CD14-positive monocyte (primary cell): ENCODE measurements at regions not wholly inside any gene's neighbourhood (a gene's known extent, or its start where the extent isn't known, plus 50 kb on each side); places are given as distances from the start of the nearest gene placed in this dataset.

Experiments
- DNase-seq, 3 donors: peaks; one replicate each; pipeline ENCODE4 v3.0.0-alpha.2; 2011 to 2022
- H2AFZ ChIP-seq: 2 replicates; pipeline ENCODE4 v1.6.0; 2012; ENCODE audit warnings: mild to moderate bottlenecking, low read depth, low read length, inconsistent platforms; ENCODE audit not compliant: insufficient read depth, poor library complexity, severe bottlenecking
- H3K27ac ChIP-seq, 2 donors: 1 replicate in 1 of 2; 2 replicates in 1 of 2; pipeline ENCODE4 v1.5.1; 2012 to 2013; ENCODE audit warnings: low read length in 2 of 2, control low read depth in 1 of 2, inconsistent platforms in 1 of 2, low read depth in 1 of 2, mild to moderate bottlenecking in 1 of 2
- H3K27me3 ChIP-seq, 2 donors: one replicate each; pipeline versions ENCODE4 v1.6.0 to v1.6.1; 2011 to 2013; ENCODE audit warnings: low read length in 2 of 2; ENCODE audit not compliant: control insufficient read depth in 2 of 2, insufficient read depth in 2 of 2
- H3K36me3 ChIP-seq, 2 donors: replicated peaks in 1 of 2; 1 replicate in 1 of 2; 2 replicates in 1 of 2; pipeline versions ENCODE4 v1.5.1 to v1.6.1; 2012 to 2013; ENCODE audit warnings: low read length in 2 of 2, control low read depth in 1 of 2, inconsistent platforms in 1 of 2, mild to moderate bottlenecking in 1 of 2; ENCODE audit not compliant: insufficient read depth in 2 of 2, control insufficient read depth in 1 of 2
- H3K4me1 ChIP-seq, 2 donors: 1 replicate in 1 of 2; 2 replicates in 1 of 2; pipeline versions ENCODE4 v1.5.1 to v1.6.1; 2012 to 2013; ENCODE audit warnings: low read length in 2 of 2, control low read depth in 1 of 2, inconsistent platforms in 1 of 2, mild to moderate bottlenecking in 1 of 2, moderate library complexity in 1 of 2; ENCODE audit not compliant: insufficient read depth in 2 of 2, control insufficient read depth in 1 of 2
- H3K4me2 ChIP-seq: replicated peaks from 2 replicates; pipeline ENCODE3; 2012; ENCODE audit warnings: low read length, moderate library complexity, mild to moderate bottlenecking; ENCODE audit not compliant: poor library complexity, severe bottlenecking; ENCODE audit errors: extremely low read depth
- H3K4me3 ChIP-seq, 3 experiments: fragments of 200-600 bp in 1 of 3; sonication (generic) in 1 of 3; replicated peaks in 1 of 3; 1 replicate in 2 of 3; 2 replicates in 1 of 3; pipeline ENCODE4 v1.5.1; 2011 to 2013; ENCODE audit warnings: low read length in 3 of 3, mild to moderate bottlenecking in 3 of 3, control low read depth in 2 of 3, low read depth in 2 of 3, inconsistent platforms in 1 of 3, moderate library complexity in 1 of 3
- H3K79me2 ChIP-seq: 2 replicates; pipeline ENCODE4 v1.6.0; 2012; ENCODE audit warnings: mild to moderate bottlenecking, control low read depth, inconsistent platforms, low read length, moderate library complexity; ENCODE audit not compliant: insufficient read depth
- H3K9ac ChIP-seq: 2 replicates; pipeline ENCODE4 v1.6.0; 2017; ENCODE audit warnings: low read length, mild to moderate bottlenecking; ENCODE audit not compliant: insufficient read depth, poor library complexity, severe bottlenecking
- H3K9me3 ChIP-seq, 2 donors: replicated peaks in 1 of 2; 1 replicate in 1 of 2; 2 replicates in 1 of 2; pipeline versions ENCODE4 v1.5.1 to v1.6.1; 2012 to 2013; ENCODE audit warnings: low read length in 2 of 2, control low read depth in 1 of 2; ENCODE audit not compliant: control insufficient read depth in 1 of 2, insufficient read depth in 1 of 2
- H4K20me1 ChIP-seq: 2 replicates; pipeline ENCODE4 v1.6.0; 2012; ENCODE audit warnings: mild to moderate bottlenecking, low read length, control low read depth, moderate library complexity; ENCODE audit not compliant: insufficient read depth
- H3K27ac Mint-ChIP-seq, 7 donors: one replicate each; pipeline ENCODE4 v1.8.0; 2020; ENCODE audit warnings: mild to moderate bottlenecking in 7 of 7, mixed read lengths in 7 of 7, moderate library complexity in 6 of 7, inconsistent platforms in 2 of 7
- H3K27me3 Mint-ChIP-seq, 3 donors: one replicate each; pipeline ENCODE4 v1.8.0; 2021 to 2022; ENCODE audit warnings: low read depth in 3 of 3, mild to moderate bottlenecking in 3 of 3, mixed read lengths in 3 of 3, moderate library complexity in 3 of 3, inconsistent platforms in 1 of 3
- H3K36me3 Mint-ChIP-seq, 2 donors: one replicate each; pipeline ENCODE4 v1.8.0; 2020; ENCODE audit warnings: mixed read lengths in 2 of 2, inconsistent platforms in 1 of 2, mild to moderate bottlenecking in 1 of 2
- H3K4me1 Mint-ChIP-seq: one replicate; pipeline ENCODE4 v1.8.0; 2020; ENCODE audit warnings: mild to moderate bottlenecking, mixed read lengths
- H3K4me3 Mint-ChIP-seq, 2 donors: one replicate each; pipeline ENCODE4 v1.8.0; 2020; ENCODE audit warnings: mild to moderate bottlenecking in 2 of 2, mixed read lengths in 2 of 2, moderate library complexity in 1 of 2
- H3K9me3 Mint-ChIP-seq, 7 donors: one replicate each; pipeline ENCODE4 v1.8.0; 2020 to 2022; ENCODE audit warnings: mixed read lengths in 7 of 7, mild to moderate bottlenecking in 6 of 7, moderate library complexity in 6 of 7, inconsistent platforms in 2 of 7
- WGBS: methylation state at CpG from one replicate; pipeline ENCODE4 v1.1.5; 2013; ENCODE audit warnings: missing lambda C conversion rate; ENCODE audit not compliant: insufficient coverage; 5-methylcytosine and 5-hydroxymethylcytosine counted together
- intact Hi-C, 2 donors: fragments of 100-400 bp; cut with micrococcal nuclease; formaldehyde crosslinking; loops; one replicate each; pipeline versions ENCODE4 v1.15.0 to v1.15.1; 2023
- TF ChIP-seq, protein P1 (sequence below): fragments of 200-600 bp; IDR thresholded peaks from one replicate; pipeline ENCODE4 v1.8.0; 2022; ENCODE audit warnings: antibody characterized with exemption, mild to moderate bottlenecking

DNA sequence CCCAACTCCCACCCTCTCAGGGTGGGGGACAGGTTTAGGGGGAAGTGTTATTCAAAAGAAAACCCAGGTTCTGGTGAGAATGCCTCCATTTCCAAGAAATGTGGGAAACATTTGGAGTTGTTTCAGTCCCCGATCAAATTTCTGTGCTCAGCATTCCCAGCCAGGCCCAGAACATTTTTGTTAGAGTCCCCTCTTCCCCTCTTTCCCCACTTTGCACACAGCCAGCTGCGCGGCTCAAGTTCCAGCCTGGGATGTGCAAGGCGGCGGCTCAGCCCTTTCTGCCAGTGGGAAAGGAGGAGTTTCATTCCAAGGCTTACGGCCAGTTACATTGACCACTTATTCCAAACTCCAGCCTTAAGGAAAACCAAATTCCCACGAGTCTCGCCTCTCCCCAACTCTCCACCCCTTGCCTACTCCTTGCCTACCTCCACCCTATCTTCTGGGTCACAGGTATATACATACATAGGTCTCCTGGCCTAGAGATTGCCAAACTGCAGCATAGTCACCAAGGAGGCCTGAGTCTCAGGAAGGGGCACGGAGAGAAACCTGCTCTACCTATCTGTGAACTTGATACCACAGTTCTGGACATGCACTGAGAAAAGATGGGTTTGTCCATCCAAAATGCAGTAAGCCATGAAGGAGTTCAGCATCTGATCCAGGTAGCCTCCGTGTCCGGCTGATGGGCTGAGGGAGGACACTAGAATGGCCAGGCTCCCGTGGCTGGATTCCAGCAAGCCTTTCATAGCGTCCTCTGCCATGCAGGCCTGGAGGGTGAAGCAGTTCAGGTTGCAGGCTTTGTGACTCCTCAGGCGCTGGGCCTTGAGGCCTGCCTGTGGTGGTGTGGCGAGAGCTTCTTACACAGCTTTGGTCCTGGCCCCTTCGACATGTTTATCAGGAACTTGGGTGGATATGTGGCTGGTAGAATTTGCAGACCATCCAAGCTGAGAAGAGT is 154.5 kb downstream of the ZFP36L2 start:
- Mint-ChIP-seq H3K4me3 (no peak overlapping the region), H3K9me3 (peaks cover 0 to 2% (median 0%) of the 10 kb centered on the region in 7 donors), H3K4me1 (peaks cover 51% of the 10 kb centered on the region), H3K27ac (no peak overlapping the region), H3K36me3 (peaks cover 4% of the 10 kb centered on the region in 2 donors), H3K27me3 (peaks cover 2% of the 10 kb centered on the region in 3 donors)
- Histone ChIP-seq H3K4me3 (no peak overlapping the region), H3K9me3 (no peaks in the 10 kb centered on the region), H3K27ac (no peak overlapping the region), H3K9ac (no peak overlapping the region), H3K4me1 (peaks cover 24 to 32% of the 10 kb centered on the region in 2 donors), H4K20me1 (no peaks in the 10 kb centered on the region), H3K79me2 (no peaks in the 10 kb centered on the region), H3K27me3 (no peaks in the 10 kb centered on the region), H2AFZ (no peak overlapping the region), H3K4me2 (no peak overlapping the region), H3K36me3 (no peaks in the 10 kb centered on the region)
- TF ChIP-seq, protein P1, sequence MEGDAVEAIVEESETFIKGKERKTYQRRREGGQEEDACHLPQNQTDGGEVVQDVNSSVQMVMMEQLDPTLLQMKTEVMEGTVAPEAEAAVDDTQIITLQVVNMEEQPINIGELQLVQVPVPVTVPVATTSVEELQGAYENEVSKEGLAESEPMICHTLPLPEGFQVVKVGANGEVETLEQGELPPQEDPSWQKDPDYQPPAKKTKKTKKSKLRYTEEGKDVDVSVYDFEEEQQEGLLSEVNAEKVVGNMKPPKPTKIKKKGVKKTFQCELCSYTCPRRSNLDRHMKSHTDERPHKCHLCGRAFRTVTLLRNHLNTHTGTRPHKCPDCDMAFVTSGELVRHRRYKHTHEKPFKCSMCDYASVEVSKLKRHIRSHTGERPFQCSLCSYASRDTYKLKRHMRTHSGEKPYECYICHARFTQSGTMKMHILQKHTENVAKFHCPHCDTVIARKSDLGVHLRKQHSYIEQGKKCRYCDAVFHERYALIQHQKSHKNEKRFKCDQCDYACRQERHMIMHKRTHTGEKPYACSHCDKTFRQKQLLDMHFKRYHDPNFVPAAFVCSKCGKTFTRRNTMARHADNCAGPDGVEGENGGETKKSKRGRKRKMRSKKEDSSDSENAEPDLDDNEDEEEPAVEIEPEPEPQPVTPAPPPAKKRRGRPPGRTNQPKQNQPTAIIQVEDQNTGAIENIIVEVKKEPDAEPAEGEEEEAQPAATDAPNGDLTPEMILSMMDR: no peak
- WGBS: 93% methylated on average over 10 of the region's 16 CpGs
- intact Hi-C loops: loop anchor here in 1 of 2 donors (5.0 kb wide), 1 partner anchor 35 kb away; no protein-coding TSS in a partner anchor
- no peak for DNase-seq

DNA sequence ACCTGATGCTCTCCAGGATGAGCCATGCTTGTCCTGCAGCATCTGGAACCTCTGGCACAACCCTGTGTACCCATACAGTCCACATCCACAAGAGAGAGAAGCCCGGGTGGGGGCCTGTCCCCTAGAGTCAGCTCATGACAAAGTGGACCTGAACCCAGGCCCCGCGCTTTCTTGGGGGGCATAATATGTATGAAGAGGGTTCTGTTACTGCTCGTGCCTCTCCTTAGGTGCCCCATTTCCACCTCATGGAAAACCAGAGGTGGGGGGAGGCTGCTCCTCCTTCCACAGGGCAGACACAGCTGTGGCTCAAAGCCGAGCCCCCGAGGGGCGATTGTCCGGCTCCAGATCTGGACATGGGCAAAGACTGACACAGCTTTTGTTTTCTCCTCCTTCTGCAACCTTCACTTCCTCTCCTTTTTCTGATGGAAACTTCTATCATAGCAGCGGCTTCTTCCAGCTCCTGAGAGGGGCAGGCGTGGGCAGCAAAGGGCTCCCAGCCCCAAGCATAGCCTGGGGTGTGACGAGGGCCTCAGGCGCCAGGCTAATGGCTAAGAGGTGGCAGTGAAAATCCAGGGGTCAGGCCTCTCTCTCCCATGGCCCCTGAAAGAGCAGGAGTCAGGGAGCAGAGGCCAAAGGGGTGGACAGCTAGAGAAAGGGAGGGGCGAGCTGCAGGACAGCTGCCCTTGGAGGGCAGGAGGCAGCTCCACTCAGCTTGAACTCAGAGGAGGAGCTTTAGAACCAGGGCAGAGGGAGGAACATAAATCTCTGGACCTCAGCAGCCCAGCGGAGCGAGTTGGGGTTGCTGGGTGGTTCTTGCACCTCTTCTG is 155.5 kb downstream of the ZFP36L2 start:
- H3K27ac Mint-ChIP-seq: no peak overlapping the region
- WGBS: 95% methylated on average over 8 of the region's 15 CpGs

More for the DNA sequence above, 155.5 kb downstream of the ZFP36L2 start:
- Mint-ChIP-seq H3K4me1 (peaks cover 53% of the 10 kb centered on the region), H3K27me3 (peaks cover 2 to 6% (median 3%) of the 10 kb centered on the region in 3 donors), H3K9me3 (peaks cover 0 to 2% (median 0%) of the 10 kb centered on the region in 7 donors), H3K4me3 (no peak overlapping the region), H3K36me3 (peaks cover 2 to 4% of the 10 kb centered on the region in 2 donors)
- Histone ChIP-seq H4K20me1 (no peaks in the 10 kb centered on the region), H3K9ac (no peak overlapping the region), H3K36me3 (no peaks in the 10 kb centered on the region), H3K4me2 (no peak overlapping the region), H2AFZ (no peak overlapping the region), H3K27ac (no peak overlapping the region), H3K4me1 (peaks cover 29 to 38% of the 10 kb centered on the region in 2 donors), H3K9me3 (no peaks in the 10 kb centered on the region), H3K4me3 (no peak overlapping the region), H3K79me2 (no peaks in the 10 kb centered on the region), H3K27me3 (no peaks in the 10 kb centered on the region)
- TF ChIP-seq, protein P1: no peak
- DNase-seq: no peak
- intact Hi-C loops: loop anchor here in 1 of 2 donors (5.0 kb wide), 1 partner anchor 34 kb away; no protein-coding TSS in a partner anchor
